ENCODE measurements at regions not wholly inside any gene's neighbourhood (a gene's known extent, or its start where the extent isn't known, plus 50 kb on each side); places are given as distances from the start of the nearest gene placed in this dataset.

DNA sequence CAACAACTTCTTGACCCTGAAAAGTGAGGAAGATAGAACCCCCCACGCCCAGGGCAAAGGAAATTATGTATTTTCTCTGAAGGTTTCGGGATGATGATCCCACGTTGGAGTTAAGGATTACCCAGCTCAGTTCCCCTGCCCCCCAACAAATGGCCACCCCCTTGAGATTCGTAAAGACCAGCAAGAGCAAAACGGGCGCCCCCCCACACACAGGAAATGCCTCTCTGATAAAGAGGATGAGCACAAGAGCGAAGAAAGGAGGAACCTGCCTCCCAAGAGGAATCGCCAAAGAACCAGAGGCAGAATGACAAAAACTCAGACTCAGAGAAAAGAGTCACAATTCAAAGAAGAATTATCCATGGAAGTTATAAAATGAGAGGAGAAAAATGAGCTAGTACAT lies 576.9 kb downstream of the MATN1 start:
- Histone ChIP-seq H3K27me3 (ENCODE audit: control insufficient read depth, insufficient read depth, low read length) (no peaks in the 10 kb centered on the region), H3K36me3 (ENCODE audit: control insufficient read depth, insufficient read depth, low read length) (no peaks in the 10 kb centered on the region), H3K4me3 (ENCODE audit: low read length) (no peak overlapping the region), H3K27ac (ENCODE audit: low read length) (no peak overlapping the region), H3K4me1 (ENCODE audit: control insufficient read depth, insufficient read depth, low read length) (no peaks in the 10 kb centered on the region), H3K9me3 (ENCODE audit: control insufficient read depth, insufficient read depth, low read length) (no peaks in the 10 kb centered on the region)
- no CpG with 5 or more reads among the region's 8 CpGs for WGBS (ENCODE audit: insufficient coverage, insufficient read length)
- no peak for DNase-seq (ENCODE audit: low read depth, low spot score)

DNA sequence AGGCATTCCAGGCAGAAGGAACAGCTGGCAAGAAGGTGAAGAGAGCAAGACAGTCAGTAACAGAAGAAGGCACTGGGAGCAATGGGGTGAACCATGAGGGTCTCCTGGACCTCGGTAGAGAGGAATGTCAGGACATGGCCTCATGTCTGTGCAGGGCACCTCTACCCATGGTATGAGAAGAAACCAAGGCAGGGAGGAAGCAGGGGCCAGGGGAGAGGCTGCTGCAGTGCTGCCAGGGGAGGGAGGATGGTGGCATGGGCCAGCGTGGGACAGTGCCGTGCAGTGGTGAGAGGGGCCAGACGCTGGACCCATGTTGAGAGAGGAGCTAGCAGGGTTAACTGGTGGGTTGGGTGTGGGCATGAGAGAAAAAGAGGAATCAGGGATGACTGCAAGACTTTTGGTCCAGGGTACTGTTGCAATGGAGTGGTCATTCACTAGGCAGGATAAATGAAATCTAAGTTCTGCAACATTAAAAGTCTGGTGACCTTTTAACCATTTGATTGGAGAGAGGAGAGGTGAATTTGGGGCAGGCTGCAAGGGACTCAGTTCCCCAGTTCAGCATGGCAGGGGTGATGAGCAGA lies 577.6 kb downstream of the MATN1 start:
- Histone ChIP-seq H3K36me3 (ENCODE audit: control insufficient read depth, insufficient read depth, low read length) (no peaks in the 10 kb centered on the region), H3K4me1 (ENCODE audit: control insufficient read depth, insufficient read depth, low read length) (no peaks in the 10 kb centered on the region), H3K27me3 (ENCODE audit: control insufficient read depth, insufficient read depth, low read length) (no peaks in the 10 kb centered on the region), H3K27ac (ENCODE audit: low read length) (no peak overlapping the region), H3K4me3 (ENCODE audit: low read length) (no peak overlapping the region), H3K9me3 (ENCODE audit: control insufficient read depth, insufficient read depth, low read length) (no peaks in the 10 kb centered on the region)
- WGBS (ENCODE audit: insufficient coverage, insufficient read length): no CpG with 5 or more reads among the region's 4 CpGs
- DNase-seq (ENCODE audit: low read depth, low spot score): no peak

DNA sequence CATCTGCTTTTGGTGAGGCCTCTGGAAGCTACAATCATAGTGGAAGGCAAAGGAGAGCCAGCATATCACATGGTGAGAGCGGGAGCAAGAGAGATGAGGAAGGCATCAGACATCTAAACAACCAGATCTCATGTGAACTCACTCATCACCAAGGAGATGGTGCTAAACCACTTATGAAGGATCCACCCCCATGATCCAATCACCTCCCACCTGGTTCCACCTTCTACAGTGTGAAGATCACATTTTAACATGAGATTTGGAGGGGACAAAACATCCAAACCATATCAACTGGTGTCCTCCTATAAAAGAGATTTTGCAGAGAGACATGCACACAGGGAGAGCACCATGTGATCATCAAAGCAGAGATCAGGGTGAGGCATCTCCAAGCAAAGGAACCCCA lies 578.6 kb downstream of the MATN1 start:
- Histone ChIP-seq H3K4me3 (ENCODE audit: low read length) (no peak overlapping the region), H3K4me1 (ENCODE audit: control insufficient read depth, insufficient read depth, low read length) (no peaks in the 10 kb centered on the region), H3K27ac (ENCODE audit: low read length) (no peak overlapping the region), H3K9me3 (ENCODE audit: control insufficient read depth, insufficient read depth, low read length) (no peaks in the 10 kb centered on the region), H3K36me3 (ENCODE audit: control insufficient read depth, insufficient read depth, low read length) (no peaks in the 10 kb centered on the region), H3K27me3 (ENCODE audit: control insufficient read depth, insufficient read depth, low read length) (no peaks in the 10 kb centered on the region)
- DNase-seq (ENCODE audit: low read depth, low spot score): no peak
- WGBS (ENCODE audit: insufficient coverage, insufficient read length): no CpG with 5 or more reads among the region's 1 CpG

DNA sequence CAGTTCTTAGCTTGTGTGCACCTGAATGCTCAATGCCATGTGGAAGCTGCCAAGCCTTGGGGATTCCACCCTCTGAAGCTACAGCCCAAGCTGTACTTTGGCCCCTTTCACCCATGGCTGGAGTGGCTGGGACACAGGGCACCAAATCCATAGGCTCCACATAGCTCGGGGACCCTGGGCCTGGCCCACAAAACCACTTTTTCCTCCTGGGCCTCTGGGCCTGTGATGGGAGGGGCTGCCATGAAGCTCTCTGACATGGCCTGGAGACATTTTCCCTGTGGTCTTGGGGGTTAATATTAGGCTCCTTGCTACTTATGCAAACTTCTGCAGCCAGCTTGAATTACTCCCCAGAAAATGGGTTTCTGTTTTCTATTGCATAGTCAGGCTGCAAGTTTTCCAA lies 579.9 kb downstream of the MATN1 start:
- no peak overlapping the region for H3K4me3 ChIP-seq (ENCODE audit: low read length)
- H3K27me3 ChIP-seq (ENCODE audit: control insufficient read depth, insufficient read depth, low read length): no peaks in the 10 kb centered on the region
- no peak overlapping the region for H3K27ac ChIP-seq (ENCODE audit: low read length)
- no peak for DNase-seq (ENCODE audit: low read depth, low spot score)
- no CpG with 5 or more reads among the region's 1 CpG for WGBS (ENCODE audit: insufficient coverage, insufficient read length)
- no peaks in the 10 kb centered on the region for H3K9me3 ChIP-seq (ENCODE audit: control insufficient read depth, insufficient read depth, low read length)
- no peaks in the 10 kb centered on the region for H3K4me1 ChIP-seq (ENCODE audit: control insufficient read depth, insufficient read depth, low read length)
- H3K36me3 ChIP-seq (ENCODE audit: control insufficient read depth, insufficient read depth, low read length): no peaks in the 10 kb centered on the region

DNA sequence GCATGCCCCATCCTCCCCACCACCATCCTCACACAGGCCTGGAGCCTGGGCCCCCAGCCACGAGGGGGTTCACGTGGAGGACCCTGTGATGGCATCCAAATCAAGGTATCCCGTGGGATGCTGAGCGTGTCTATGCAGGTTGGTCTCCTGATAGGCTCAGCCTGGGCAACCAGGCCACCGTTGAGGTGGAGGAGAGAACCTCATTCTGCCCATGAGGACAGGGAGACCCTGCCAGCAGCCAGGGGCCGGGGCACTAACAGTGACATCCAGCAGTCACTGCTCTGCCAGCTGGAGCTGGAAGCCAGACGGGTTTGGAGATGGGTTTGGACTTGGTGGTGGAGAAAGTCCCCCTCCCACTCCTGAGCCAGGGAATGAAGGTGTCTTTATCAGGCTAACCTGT lies 582.8 kb downstream of the MATN1 start:
- Histone ChIP-seq H3K27me3 (ENCODE audit: control insufficient read depth, insufficient read depth, low read length) (no peaks in the 10 kb centered on the region), H3K36me3 (ENCODE audit: control insufficient read depth, insufficient read depth, low read length) (no peaks in the 10 kb centered on the region), H3K4me1 (ENCODE audit: control insufficient read depth, insufficient read depth, low read length) (no peaks in the 10 kb centered on the region), H3K4me3 (ENCODE audit: low read length) (no peak overlapping the region), H3K27ac (ENCODE audit: low read length) (no peak overlapping the region), H3K9me3 (ENCODE audit: control insufficient read depth, insufficient read depth, low read length) (no peaks in the 10 kb centered on the region)
- WGBS (ENCODE audit: insufficient coverage, insufficient read length): no CpG with 5 or more reads among the region's 7 CpGs
- DNase-seq (ENCODE audit: low read depth, low spot score): no peak

DNA sequence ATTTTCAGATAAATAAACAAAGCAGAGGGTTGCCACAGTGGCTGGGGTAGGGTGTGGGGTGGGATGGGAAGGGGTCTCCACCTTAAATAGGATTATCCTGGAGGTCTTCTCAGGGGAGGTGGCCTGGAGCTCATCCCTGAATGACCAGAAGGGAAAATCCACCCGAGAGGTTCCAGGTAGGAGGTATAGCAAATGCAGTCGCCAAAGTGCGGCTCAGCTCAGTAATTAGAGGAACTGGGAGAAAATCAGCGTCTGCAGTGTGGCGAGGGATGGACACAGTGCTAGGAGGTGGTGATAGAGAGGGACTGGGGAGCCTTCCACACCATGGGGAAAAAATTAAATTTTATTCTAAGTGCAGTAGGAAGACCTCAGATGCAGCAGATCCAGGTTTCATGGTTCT lies 584.5 kb downstream of the MATN1 start:
- H3K9me3 ChIP-seq (ENCODE audit: control insufficient read depth, insufficient read depth, low read length): no peaks in the 10 kb centered on the region
- no peaks in the 10 kb centered on the region for H3K27me3 ChIP-seq (ENCODE audit: control insufficient read depth, insufficient read depth, low read length)
- no peak for DNase-seq (ENCODE audit: low read depth, low spot score)
- no peak overlapping the region for H3K27ac ChIP-seq (ENCODE audit: low read length)
- no peak overlapping the region for H3K4me3 ChIP-seq (ENCODE audit: low read length)
- no CpG with 5 or more reads among the region's 5 CpGs for WGBS (ENCODE audit: insufficient coverage, insufficient read length)
- no peaks in the 10 kb centered on the region for H3K4me1 ChIP-seq (ENCODE audit: control insufficient read depth, insufficient read depth, low read length)
- H3K36me3 ChIP-seq (ENCODE audit: control insufficient read depth, insufficient read depth, low read length): no peaks in the 10 kb centered on the region

DNA sequence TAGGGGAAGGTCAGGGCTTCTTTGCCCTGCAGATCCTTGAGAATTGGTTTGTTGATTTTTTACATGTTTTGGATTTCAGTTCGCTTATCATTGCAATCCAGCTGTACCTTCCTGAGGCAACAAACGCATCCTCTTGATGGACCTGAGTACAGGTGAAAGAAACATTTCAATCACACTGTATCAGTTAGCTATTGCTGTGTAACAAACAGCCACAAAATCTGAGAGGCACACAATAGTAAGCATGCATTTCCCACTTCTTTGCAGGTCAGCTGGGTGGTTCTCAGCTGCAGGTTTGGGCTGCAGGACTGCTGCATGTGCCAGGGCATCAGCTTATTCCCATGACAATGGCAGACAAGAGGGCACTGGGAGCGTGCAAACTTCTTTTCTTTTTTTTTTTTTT lies 586.4 kb downstream of the MATN1 start:
- no peak for DNase-seq (ENCODE audit: low read depth, low spot score)
- Histone ChIP-seq H3K4me1 (ENCODE audit: control insufficient read depth, insufficient read depth, low read length) (no peaks in the 10 kb centered on the region), H3K36me3 (ENCODE audit: control insufficient read depth, insufficient read depth, low read length) (no peaks in the 10 kb centered on the region), H3K27me3 (ENCODE audit: control insufficient read depth, insufficient read depth, low read length) (no peaks in the 10 kb centered on the region), H3K4me3 (ENCODE audit: low read length) (no peak overlapping the region), H3K27ac (ENCODE audit: low read length) (no peak overlapping the region), H3K9me3 (ENCODE audit: control insufficient read depth, insufficient read depth, low read length) (no peaks in the 10 kb centered on the region)
- WGBS (ENCODE audit: insufficient coverage, insufficient read length): no CpG with 5 or more reads among the region's 3 CpGs

DNA sequence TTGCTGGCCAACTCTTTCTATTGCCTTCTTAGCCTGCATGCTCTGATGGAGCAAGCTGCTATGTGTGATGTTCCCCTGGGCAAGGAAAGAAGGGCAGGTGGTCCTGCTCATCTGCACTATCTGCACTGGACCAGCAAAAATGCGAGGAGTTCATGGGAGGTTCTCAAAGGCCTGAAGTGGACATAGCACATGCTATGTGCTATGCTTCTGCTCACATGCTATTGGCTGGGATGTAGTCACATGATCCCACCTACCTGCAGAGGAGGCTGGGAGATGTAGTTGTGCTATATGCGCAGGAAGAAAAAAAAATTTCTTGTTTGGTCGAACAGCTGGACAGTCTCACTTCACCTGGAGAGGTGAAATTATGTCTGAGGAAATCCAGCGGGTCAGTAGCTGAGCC lies 587.7 kb downstream of the MATN1 start:
- Histone ChIP-seq H3K27ac (ENCODE audit: low read length) (no peak overlapping the region), H3K4me1 (ENCODE audit: control insufficient read depth, insufficient read depth, low read length) (no peaks in the 10 kb centered on the region), H3K27me3 (ENCODE audit: control insufficient read depth, insufficient read depth, low read length) (no peaks in the 10 kb centered on the region), H3K36me3 (ENCODE audit: control insufficient read depth, insufficient read depth, low read length) (no peaks in the 10 kb centered on the region), H3K9me3 (ENCODE audit: control insufficient read depth, insufficient read depth, low read length) (no peaks in the 10 kb centered on the region), H3K4me3 (ENCODE audit: low read length) (no peak overlapping the region)
- no peak for DNase-seq (ENCODE audit: low read depth, low spot score)
- no CpG with 5 or more reads among the region's 4 CpGs for WGBS (ENCODE audit: insufficient coverage, insufficient read length)

DNA sequence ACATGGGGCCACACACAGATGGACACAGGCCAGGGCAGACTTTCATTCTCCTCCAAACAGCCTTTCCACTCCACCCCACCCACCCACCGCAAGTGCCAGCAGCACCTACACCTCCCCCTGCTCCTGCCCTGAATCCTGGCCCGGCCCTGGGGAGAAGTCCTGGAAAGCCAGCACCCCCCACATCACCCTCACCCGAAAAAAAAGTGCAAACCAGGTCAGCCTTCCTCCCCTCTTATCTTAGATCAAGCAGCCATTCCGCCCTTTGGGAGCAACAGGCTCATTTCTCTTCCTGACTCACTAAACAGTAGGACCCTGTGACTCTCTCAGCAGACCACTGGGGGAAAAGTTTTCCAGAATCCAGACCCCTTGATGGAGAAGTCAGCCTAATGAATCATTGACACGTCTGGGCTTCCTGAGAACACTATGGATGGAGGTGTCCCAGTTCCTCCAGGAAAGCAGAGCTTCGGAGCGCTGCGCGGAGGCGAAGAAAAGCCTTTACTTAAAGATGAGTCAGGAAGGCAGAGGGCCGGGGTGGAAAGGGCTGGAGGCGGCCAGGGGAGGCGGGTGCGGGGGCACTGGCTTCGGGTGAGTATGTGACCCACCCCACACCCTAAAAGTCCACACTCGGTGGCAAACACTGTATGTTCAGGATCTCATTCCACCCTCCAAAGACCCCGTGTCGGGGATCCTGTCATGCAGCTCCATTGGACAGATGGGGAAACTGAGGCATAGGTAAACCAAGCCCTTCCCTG lies 588.7 kb downstream of the MATN1 start:
- Histone ChIP-seq H3K27ac (ENCODE audit: low read length) (no peak overlapping the region), H3K4me3 (ENCODE audit: low read length) (no peak overlapping the region), H3K4me1 (ENCODE audit: control insufficient read depth, insufficient read depth, low read length) (no peaks in the 10 kb centered on the region), H3K9me3 (ENCODE audit: control insufficient read depth, insufficient read depth, low read length) (no peaks in the 10 kb centered on the region), H3K27me3 (ENCODE audit: control insufficient read depth, insufficient read depth, low read length) (no peaks in the 10 kb centered on the region), H3K36me3 (ENCODE audit: control insufficient read depth, insufficient read depth, low read length) (no peaks in the 10 kb centered on the region)
- WGBS (ENCODE audit: insufficient coverage, insufficient read length): no CpG with 5 or more reads among the region's 18 CpGs
- no peak for DNase-seq (ENCODE audit: low read depth, low spot score)

DNA sequence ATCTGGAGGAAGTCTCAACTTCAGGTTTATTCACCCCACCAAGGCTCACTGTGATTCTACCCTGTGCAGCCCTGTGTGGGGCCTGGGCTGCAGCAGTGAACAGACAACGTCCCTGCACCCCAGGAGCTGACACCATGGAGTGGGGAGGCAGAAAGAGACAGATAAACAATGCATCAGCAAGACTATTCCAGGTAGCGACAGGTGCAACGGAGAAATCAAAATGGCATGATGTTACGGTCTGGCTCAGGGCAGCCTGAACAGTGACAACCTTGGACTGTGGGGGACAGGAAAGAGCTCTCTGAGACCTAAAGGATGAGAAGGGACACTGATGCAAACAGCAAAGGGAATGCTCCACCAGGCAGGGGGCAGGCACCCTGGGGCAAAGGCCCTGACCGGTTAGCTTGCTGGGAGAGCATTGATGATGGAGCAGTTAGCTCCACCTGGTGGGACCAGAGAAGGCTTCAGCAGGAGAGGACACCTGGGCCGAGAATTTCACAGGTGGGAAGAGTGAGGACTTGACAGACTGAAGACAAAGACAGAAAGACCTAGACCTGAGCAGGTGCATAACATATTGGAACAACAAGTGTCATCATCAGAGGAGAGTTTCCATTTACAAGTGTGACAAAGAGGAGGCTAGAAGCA lies 589.9 kb downstream of the MATN1 start:
- no CpG with 5 or more reads among the region's 6 CpGs for WGBS (ENCODE audit: insufficient coverage, insufficient read length)
- H3K27me3 ChIP-seq (ENCODE audit: control insufficient read depth, insufficient read depth, low read length): no peaks in the 10 kb centered on the region
- no peaks in the 10 kb centered on the region for H3K36me3 ChIP-seq (ENCODE audit: control insufficient read depth, insufficient read depth, low read length)
- no peaks in the 10 kb centered on the region for H3K4me1 ChIP-seq (ENCODE audit: control insufficient read depth, insufficient read depth, low read length)
- H3K27ac ChIP-seq (ENCODE audit: low read length): no peak overlapping the region
- no peak overlapping the region for H3K4me3 ChIP-seq (ENCODE audit: low read length)
- no peak for DNase-seq (ENCODE audit: low read depth, low spot score)
- H3K9me3 ChIP-seq (ENCODE audit: control insufficient read depth, insufficient read depth, low read length): no peaks in the 10 kb centered on the region
